Astrocyte of the hippocampus (primary cell): ENCODE measurements at regions not wholly inside any gene's neighbourhood (a gene's known extent, or its start where the extent isn't known, plus 50 kb on each side); places are given as distances from the start of the nearest gene placed in this dataset.
"Not testable (repeated sequence)": the region's sequence is repeated elsewhere in the genome, so short reads cannot be mapped to it uniquely, and the experiment has no call there.

Experiments
- DNase-seq: peaks from one replicate; pipeline ENCODE4 v3.0.0; 2011; ENCODE audit warnings: low read depth, low spot score

DNA sequence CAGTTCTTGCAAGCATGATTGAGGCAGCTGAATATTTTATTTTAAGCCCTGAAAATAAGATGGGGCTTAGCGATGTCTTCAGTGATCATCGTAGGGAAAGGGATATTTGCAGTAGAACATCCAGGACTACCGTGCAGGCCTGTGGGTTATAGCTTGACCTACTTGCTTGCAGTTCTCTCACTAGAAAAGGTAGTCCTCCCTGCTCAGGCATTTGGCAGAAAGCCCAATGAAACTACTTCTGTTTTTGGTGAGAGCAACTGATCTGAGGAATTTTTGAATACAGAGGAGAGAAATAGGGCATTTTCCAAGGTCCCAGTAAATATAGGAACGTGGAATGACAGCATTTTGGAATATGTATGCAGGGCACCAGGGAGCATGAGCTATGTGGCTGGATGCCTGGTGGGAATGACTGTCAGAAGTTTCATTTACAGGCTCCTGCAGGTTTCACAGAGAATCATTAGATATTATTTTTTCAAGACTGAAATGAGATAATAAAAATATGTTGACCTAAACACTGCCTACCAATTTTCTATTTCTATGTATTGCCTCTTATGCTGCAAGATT, 417.9 kb upstream of the ACTBL2 start:
- peak; percentile 34 for DNase-seq

DNA sequence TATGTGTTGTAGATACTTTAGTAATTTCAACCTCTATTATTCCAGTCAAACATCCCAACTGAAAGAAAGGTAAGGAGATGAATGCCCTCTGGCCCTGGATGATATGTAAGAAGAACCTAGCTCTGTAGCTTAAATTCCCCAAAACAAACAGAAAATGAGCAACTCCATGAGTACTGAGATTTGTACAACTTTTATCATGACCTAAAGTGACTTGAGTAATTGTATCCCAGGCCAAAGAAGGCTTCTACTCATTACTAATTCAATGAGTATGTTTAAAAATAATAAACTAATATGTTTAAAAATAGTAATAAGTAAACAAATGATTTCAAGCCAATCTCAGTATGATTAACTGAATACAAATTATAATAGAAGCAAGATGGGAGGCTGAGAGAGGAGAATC, 414.0 kb upstream of the ACTBL2 start:
- no peak for DNase-seq

DNA sequence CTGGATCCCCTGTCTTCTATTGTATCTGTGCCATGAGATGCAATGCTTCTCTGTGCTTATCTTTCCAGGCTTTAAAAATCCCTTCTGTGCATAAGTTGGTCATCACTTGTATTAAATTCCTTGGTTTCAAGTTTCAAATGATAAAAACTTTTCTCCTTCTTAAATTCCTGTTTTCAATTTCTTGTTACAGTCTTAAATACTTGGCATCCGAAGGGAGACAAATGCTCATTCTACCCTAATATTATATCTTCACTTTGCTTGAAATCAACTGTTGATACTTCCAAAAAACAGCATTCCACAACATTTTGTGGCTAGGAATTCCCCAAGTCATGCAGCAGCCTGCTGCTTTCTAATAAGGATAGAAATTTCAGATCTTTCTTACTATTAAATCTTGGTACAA, 413.2 kb upstream of the ACTBL2 start:
- peak; percentile 66 for DNase-seq

DNA sequence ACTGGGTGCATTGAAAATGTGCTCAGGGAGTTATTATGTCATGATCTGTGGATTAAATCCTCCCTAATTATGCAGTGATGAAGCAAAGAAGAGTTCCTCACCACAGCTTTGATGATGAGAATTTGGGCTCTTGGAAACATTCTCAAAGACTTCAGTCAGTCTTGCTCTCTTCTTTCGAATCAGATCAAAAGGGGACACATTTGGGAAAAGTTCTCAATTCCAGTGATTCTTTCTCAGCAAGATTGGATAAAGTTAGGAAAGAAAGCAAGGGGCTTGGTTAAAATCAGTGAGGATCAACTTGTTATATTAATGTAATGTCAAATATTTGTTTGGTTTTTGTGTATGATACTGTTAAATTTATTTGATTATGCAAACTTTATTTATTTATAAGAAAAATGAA, 411.3 kb upstream of the ACTBL2 start:
- DNase-seq, result no peak

DNA sequence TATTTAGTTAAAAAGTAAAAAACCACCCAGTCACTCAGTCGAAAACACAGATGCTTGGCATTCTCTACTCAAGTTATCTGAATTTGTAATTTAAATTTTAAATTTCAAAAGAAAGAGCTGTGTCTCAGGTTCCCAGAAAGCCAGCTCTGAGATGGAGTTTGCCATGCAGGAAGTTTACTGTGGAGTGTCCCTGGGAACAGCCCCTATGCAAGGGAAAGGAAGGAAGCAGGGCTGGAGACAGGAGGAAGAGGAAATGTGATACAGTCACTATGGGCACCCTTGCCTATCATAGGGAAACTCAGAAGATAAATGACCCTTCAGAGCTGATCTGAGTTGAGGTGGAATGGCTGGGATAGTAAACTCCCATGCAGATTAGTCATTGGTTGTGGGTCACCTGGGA, 408.8 kb upstream of the ACTBL2 start:
- no peak for DNase-seq

DNA sequence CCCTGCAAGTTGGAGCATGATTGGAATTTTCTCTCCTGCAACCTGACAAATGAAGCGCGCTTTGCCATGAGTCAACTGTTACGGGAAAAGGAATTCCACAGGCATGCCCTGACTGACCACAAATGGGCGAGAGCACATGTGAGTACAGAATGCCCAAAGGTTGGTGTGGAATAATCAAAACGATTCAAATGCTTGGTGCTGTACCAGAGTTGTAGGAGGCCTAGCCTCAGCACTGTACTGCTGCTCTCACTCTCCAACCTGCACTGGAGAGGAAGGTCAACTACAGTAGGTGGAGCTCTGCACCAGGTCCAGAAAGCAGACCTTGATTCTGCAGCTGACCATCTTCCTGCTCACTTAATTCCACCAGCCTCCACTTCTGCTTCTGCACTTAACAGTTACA, 406.9 kb upstream of the ACTBL2 start:
- peak; percentile 97 for DNase-seq

DNA sequence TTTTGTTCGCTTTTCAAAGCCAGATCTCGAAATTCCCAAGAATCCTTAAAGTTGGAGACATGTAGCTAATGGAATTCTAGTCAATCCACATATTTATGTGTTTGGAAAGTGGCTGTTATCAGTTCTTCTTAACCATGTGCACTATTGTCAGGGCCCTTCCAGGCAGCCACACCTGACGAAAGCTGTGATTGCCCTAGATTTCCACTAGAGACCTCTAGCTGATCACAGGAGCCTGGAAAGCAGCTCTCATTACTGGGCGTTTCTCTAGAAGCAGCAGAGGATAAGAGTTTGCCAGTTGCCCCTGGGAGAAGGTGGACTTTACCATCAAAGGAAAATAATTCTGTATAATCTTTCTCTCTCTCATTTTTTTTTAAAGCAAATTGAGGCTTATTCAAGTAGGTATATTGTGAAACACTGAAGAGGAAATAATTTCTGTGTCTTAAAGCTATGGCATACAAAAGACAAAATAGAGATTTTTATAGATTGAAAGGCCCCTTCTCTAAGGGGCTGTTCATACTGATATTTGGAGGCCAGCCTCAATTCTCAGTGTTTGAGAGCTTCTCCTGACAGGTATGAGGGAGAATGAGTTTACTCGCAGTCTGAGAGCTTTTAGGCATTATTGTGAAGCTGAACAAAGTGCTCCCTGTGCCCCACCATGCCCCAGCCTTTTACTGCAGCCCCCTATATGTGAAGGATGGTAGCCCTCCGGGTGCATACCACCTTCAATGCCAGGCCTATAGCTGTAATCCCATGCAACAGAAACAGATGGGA, 405.4 kb upstream of the ACTBL2 start:
- DNase-seq, result peak; percentile 87

DNA sequence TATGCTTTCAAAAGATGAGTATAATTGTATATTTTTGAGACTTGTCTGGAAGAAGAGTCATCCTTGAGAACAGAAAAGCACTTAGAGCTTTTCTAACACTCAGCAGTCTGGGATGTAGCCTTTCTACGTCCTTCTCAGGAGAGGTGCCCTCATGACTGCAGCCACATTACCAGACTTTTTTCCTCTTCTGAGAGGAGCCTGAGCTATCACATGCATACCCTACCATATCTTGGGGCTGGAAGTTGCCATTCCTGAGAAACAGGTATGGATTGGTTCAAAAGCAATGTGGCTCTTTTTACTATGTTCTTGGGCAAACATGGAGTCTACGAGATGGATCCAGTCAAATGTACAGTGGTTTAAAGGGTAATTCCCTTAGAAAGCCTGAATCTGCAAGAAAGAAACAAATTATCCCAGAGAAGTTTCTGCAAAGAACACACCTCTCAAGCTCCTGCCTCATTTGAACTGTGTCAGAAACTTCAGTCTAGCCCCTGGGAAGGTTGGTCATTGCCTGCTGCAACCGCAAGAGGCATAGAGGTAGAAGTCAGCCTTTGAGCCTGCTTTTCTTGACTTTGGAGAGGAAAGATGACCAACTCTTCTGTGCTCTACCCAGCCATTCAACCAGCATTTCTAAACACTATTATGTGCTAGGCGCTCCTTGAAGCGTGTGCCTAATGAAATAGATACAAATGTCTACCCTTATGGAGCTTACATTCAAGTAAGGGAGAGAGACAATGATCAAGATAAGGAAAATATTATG, 401.9 kb upstream of the ACTBL2 start:
- no peak for DNase-seq

DNA sequence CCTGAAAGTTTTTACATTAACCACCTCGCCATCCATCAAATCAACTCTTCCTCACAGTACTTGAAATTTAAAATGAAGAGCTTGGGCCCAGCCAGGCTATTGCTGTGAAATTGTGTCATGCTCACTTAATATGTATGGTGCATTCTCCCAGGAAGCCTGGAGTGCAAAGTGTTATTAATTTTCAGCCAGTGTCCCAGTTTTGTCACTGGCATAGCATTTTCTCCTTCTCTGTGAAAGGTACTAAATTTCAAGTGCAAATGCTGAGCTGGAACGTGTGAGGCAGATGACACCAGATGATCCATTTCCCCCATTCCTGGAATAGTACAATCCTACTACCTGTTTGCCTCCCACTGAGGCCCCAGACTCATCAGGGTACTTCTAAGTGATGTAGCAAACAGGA, 397.6 kb upstream of the ACTBL2 start:
- DNase-seq, result no peak

DNA sequence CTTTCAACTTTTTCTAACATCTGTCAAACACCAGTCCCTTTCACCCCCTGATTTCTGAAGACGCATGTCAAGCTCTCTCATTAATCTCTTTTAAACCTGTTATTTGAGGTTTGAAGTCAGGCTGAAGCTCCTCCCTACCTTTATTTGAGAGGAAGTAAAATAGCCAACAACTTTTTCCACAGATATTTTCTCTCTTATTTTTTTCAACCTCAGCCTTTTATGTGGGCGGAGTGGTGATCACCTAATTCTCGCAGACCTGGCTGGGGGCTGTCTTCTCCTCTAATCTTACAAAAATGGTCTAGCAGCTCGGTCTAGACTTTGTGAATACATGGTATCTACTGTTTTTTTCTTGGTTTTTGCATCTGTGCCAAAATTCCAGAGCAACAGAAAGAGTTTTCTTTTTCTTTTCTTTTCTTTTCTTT, 395.7 kb upstream of the ACTBL2 start:
- DNase-seq, result peak; percentile 67

DNA sequence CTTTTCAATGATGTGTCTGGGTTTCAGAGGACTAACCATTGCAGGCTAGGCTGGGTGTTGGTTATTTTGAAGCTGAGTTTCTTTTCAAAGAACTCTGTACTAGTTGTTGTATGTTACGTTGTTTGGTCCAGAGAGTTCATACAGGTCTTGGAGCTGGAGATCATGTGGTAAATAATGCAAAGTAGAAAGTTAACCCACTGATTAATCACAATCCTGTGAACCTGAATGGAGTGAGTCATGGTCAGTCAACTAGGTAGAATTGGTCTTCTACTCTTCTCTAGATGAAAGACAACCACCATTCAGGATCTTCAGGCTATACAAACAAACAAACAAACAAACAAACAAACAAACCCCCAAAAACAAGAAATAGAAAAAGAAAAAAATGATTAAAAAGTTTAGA, 388.9 kb upstream of the ACTBL2 start:
- no peak for DNase-seq

DNA sequence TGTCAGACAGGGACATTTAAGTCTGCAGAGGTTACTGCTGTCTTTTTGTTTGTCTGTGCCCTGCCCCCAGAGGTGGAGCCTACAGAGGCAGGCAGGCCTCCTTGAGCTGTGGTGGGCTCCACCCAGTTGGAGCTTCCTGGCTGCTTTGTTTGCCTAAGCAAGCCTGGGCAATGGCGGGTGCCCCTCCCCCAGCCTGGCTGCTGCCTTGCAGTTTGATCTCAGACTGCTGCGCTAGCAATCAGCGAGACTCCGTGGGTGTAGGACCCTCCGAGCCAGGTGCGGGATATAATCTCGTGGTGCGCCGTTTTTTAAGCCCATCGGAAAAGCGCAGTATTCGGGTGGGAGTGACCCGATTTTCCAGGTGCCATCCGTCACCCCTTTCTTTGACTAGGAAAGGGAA, 387.7 kb upstream of the ACTBL2 start:
- not testable (repeated sequence) for DNase-seq

DNA sequence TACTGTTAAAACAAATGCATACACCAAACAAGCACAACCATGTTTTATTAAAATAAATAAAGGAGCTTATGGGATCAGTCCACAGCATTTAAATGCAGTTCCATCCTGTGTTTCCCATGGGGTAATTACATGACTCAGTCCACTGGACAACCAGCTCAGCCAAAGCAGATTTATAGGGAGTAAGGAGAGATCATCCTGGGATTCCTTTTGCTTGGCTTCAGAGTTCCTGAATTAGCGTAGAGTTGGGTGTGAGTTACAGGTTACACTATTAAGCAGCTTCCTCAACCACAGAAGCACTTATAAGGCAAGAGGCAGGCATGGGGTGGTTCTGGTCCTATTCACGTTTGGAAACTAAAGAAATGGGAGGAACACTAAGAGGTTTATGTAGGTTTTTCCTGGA, 381.1 kb upstream of the ACTBL2 start:
- no peak for DNase-seq

DNA sequence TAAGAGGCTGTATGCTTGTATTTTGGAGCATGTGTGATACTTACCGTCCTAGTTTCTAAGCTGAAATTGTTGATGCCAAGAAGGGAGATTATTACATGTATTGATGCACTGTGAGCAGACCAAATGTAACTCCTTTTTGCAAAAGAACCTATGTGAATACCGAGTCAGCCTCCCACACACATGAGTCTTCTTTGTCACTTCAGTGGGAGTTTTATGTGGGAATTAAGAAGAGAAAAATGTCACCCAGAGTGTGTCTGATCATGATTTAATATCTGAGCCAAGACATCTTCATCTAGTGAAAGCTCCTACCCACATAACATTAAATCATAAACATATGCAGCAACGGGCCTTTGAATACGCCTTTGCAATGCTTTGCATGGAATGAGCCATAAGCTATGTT, 380.3 kb upstream of the ACTBL2 start:
- no peak for DNase-seq

DNA sequence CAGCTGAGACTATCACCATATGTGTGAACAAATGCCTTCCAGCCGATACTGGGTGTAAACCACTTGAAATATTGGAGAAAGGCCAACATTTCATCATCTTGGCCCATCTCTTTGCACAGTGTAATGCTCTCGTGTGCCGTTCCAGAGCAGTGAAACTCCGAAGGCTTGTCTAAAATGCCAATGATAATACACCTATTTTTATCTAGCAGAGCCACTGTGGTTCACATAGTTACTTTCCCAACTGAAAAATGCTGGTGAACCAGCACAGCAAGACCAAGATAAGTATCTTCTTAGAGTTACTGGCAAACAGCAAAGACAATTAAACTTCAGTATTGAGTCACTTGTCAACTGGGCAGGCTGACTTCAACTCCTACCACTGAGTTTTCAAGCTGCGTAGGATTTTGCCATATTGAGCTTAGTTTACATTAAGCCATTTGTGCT, 379.9 kb upstream of the ACTBL2 start:
- DNase-seq, result no peak

DNA sequence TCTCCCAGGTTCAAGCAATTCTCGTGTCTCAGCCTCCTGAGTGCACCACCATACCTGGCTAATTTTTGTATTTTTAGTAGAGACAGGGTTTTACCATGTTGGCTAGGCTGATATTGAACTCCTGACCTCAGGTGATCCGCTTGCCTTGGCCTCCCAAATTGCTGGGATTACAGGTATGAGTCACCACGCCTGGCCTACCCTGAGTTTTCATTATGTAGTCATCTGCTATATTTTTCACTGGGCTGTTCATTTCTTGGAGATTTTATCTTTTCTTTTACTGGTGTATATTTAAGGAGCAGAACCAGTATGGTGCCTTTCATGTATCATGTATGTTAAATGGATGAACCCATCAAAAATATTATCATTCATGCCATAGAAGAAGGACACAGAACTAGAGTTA, 377.0 kb upstream of the ACTBL2 start:
- no peak for DNase-seq

DNA sequence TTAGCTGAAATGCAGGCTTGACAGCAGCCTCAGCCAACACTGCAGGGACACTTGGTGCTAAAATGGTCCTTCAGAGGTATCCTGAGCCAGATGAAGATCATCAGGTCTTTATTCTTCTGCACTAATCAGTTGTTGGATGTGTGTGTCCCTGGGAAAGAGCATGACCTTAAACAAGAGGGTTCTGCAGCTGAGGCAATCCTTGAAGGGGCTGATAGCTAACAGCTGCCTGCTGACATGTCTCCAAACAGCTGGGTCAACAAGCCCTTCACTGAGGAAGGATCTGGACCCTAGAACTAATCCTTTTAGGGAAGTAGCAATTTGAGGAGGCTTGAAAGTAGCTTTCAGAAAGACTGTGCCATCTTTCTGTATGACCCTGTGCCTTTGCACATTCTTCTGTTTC, 376.3 kb upstream of the ACTBL2 start:
- DNase-seq, result no peak

DNA sequence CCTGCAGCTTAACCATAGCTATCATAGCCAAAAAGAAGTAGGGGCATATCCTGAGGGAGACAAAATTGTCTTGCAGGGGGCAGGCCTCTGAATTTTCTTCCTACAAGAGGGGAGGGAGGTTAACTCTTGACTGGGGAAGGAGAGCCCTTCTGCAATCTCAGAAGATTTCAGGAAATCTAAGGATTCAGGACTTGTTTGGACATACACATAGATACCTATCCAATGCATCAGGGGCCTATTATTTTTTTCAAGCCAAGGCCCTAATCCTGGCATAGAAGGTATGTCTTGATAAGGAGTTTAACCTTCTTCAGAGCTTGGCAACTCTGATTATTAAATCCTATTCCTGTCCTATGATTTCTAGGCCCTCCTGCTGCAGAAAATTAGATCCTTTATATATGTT, 375.1 kb upstream of the ACTBL2 start:
- DNase-seq, result no peak

DNA sequence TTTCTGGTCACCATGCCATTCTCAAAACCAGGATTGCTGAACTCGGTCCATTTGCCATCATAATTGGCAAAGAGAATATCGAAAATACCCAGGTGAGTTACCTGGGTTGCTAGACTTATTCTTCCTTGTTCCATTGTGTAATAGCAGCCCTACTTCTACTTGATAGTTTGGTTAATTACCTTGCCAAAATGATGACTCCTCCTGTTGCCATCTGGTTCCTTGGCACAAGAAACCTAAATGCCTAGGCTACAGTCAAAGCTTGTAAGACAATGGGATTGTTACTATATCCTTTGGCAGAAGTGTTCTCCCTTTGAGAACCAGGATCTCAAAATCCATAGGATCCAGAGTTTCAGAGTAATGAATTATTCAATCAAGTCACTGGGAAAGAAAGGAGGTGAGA, 373.2 kb upstream of the ACTBL2 start:
- no peak for DNase-seq

DNA sequence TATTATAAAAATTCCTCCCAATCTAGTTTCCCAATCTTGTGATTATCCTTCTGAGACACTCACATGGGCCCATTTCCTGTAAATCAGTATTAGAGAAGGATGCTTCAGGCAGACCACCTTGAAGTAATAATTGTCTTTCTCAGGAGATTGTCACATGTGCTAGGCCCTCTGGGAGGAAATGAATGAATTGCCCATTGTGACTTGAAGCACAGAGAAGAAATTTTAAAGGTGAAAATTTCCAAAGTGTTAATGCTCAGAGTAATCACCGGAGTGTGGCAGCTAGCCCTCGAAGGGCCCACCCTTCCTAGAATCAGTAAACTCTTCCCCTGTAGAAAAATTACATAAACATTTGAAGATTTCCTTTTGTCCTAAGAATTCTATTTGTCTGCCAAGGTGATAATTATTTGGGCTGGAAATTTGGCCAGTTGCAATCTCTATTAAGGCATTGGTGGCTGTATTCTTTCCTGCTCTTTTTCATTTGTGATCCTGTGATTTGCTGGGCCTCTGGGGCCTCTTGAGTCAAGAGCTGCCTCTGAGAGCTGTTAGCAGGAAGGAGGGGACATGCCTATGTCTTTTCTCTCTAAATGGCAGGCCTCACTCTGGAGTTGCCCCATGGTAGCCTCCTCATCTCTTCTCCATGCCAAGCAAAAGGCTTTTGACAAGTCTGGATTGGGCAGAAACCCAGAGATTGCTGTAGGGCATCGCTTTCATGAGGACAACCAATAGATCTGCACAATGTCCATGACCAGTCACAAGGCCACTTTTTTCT, 371.5 kb upstream of the ACTBL2 start:
- no peak for DNase-seq

DNA sequence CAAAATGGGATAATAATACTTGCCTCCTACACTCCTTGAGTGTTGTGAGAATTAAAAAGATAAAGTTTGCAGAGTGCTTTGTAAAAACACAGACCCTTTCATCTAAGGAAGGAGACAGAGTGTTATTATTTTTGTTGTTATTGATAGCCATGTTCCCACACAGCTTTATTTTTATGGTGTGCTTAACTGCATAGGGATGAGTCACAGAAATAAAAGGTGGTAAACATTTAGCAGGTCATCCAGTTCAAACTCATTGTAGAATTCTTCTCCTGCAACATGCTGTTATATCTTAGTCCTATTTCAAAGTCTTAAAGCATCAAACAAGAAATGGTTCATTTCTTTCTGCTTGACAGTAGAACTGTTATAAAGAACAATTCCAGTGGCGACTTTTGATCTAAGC, 367.5 kb upstream of the ACTBL2 start:
- no peak for DNase-seq

DNA sequence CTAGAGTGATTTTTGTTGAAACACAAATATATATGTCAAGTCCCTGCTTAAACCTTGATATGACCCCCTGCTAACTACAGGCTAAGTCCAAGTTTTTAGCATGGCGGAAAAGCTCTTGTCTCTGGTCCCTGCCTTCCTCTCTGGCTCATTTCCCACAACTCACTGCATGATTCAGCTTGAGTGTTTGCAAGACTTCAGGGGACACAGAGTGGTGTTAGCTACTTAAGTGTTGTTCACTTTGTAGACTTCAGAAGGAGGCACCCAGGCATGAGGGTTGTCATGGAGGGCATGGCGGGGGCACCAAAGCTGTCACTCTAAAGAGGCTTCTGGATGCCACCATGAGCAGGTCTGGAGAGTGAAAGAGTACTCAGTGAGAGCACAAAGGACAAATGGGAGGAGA, 362.4 kb upstream of the ACTBL2 start:
- DNase-seq, result no peak
